Hepatocyte (in vitro differentiated cells): ENCODE measurements at regions not wholly inside any gene's neighbourhood (a gene's known extent, or its start where the extent isn't known, plus 50 kb on each side); places are given as distances from the start of the nearest gene placed in this dataset.

ENCODE experiments used
- EZH2phosphoT487 ChIP-seq: fragments of 200-600 bp; sonication (generic); IDR thresholded peaks from one replicate; pipeline ENCODE4 v1.6.1; 2018; ENCODE audit warnings: antibody characterized with exemption, mild to moderate bottlenecking, low read depth, moderate library complexity; ENCODE audit not compliant: unreplicated experiment, severe bottlenecking
- TF ChIP-seq, protein P1 (sequence below): fragments of 200-600 bp; sonication (generic); IDR thresholded peaks from 2 replicates; pipeline ENCODE4 v1.5.1; 2016; ENCODE audit warnings: antibody characterized with exemption, mild to moderate bottlenecking; ENCODE audit not compliant: poor library complexity

DNA sequence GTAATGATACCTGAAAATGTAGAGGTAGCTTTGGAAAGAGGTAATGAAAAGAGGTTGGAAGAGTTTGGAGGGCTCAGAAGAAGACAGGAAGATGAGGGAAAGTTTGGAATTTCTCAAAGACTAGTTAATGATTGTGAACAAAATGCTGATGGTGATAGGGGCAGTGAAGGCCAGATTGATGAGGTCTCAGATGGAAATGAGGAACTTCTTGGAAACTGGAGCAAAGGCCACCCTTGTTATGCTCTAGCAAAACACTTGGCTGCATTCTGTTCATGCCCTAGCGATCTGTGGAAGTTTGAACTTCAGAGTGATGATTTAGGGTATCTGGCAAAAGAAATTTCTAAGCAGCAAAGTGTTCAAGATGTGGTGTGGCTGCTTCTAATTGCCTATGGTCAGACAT, 161.2 kb upstream of the SPEF2 start:
- TF ChIP-seq, protein P1, sequence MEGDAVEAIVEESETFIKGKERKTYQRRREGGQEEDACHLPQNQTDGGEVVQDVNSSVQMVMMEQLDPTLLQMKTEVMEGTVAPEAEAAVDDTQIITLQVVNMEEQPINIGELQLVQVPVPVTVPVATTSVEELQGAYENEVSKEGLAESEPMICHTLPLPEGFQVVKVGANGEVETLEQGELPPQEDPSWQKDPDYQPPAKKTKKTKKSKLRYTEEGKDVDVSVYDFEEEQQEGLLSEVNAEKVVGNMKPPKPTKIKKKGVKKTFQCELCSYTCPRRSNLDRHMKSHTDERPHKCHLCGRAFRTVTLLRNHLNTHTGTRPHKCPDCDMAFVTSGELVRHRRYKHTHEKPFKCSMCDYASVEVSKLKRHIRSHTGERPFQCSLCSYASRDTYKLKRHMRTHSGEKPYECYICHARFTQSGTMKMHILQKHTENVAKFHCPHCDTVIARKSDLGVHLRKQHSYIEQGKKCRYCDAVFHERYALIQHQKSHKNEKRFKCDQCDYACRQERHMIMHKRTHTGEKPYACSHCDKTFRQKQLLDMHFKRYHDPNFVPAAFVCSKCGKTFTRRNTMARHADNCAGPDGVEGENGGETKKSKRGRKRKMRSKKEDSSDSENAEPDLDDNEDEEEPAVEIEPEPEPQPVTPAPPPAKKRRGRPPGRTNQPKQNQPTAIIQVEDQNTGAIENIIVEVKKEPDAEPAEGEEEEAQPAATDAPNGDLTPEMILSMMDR, result no peak
- no peak for TF ChIP-seq EZH2phosphoT487
